Neural cell (in vitro differentiated cells): ENCODE measurements at regions not wholly inside any gene's neighbourhood (a gene's known extent, or its start where the extent isn't known, plus 50 kb on each side); places are given as distances from the start of the nearest gene placed in this dataset.
"Not testable (repeated sequence)": the region's sequence is repeated elsewhere in the genome, so short reads cannot be mapped to it uniquely, and the experiment has no call there.

Source experiments
- H2AFZ ChIP-seq: fragments of 200-600, 300-800 bp; sonication (generic), shearing (Covaris generic); 2 replicates; pipeline ENCODE4 v1.6.0; 2014; ENCODE audit warnings: low read depth, mild to moderate bottlenecking, antibody characterized with exemption, low read length, moderate library complexity
- H3F3A ChIP-seq: fragments of 200-600 bp; shearing (Covaris generic); 2 replicates; pipeline ENCODE4 v1.6.1; 2016; ENCODE audit warnings: mild to moderate bottlenecking, moderate library complexity, mixed read lengths, antibody characterized with exemption, low read length; ENCODE audit not compliant: insufficient read depth, poor library complexity, severe bottlenecking
- H3K27ac ChIP-seq: fragments of 200-600, 300-800 bp; sonication (generic), shearing (Covaris generic); 2 replicates; pipeline ENCODE4 v1.5.1; 2014; ENCODE audit warnings: mild to moderate bottlenecking, low read length, moderate library complexity
- H3K27me3 ChIP-seq: fragments of 300-800, 200-600 bp; sonication (generic), shearing (Covaris generic); 2 replicates; pipeline ENCODE4 v1.6.0; 2014; ENCODE audit warnings: mild to moderate bottlenecking, low read depth, low read length, moderate library complexity; ENCODE audit not compliant: insufficient read depth
- H3K36me3 ChIP-seq: fragments of 300-800, 200-600 bp; sonication (generic), shearing (Covaris generic); 2 replicates; pipeline ENCODE4 v1.5.1; 2014; ENCODE audit warnings: mild to moderate bottlenecking, antibody characterized with exemption, low read length, moderate library complexity; ENCODE audit not compliant: insufficient read depth
- H3K4me2 ChIP-seq: fragments of 300-800, 200-600 bp; sonication (generic), shearing (Covaris generic); 2 replicates; pipeline ENCODE4 v1.6.0; 2014; ENCODE audit warnings: mild to moderate bottlenecking, low read length
- H3K4me3 ChIP-seq: fragments of 300-800, 200-600 bp; sonication (generic), shearing (Covaris generic); 2 replicates; pipeline ENCODE4 v1.5.1; 2014; ENCODE audit warnings: mild to moderate bottlenecking, low read length, moderate library complexity
- H3K79me2 ChIP-seq: fragments of 200-600 bp; shearing (Covaris generic); replicated peaks from 2 replicates; pipeline ENCODE4 v1.6.0; 2014; ENCODE audit warnings: mild to moderate bottlenecking, low read length, moderate library complexity; ENCODE audit not compliant: insufficient read depth
- H3K9ac ChIP-seq: fragments of 300-800, 200-600 bp; sonication (generic), shearing (Covaris generic); 2 replicates; pipeline ENCODE4 v1.6.1; 2016; ENCODE audit warnings: mild to moderate bottlenecking, low read length, mixed read lengths
- H3K9me2 ChIP-seq: fragments of 200-600 bp; shearing (Covaris generic); 2 replicates; pipeline ENCODE4 v1.6.1; 2016; ENCODE audit warnings: mild to moderate bottlenecking, low read length, mixed read lengths; ENCODE audit not compliant: insufficient read depth
- H3K9me3 ChIP-seq: fragments of 200-600, 300-800 bp; sonication (generic), shearing (Covaris generic); 2 replicates; pipeline ENCODE4 v1.6.1; 2016; ENCODE audit warnings: mild to moderate bottlenecking, mixed run types, low read length, moderate library complexity, mixed read lengths
- H4K20me1 ChIP-seq: fragments of 200-600 bp; shearing (Covaris generic); 2 replicates; pipeline ENCODE4 v1.6.1; 2016; ENCODE audit warnings: mild to moderate bottlenecking, mixed run types; ENCODE audit not compliant: insufficient read depth
- CTCF ChIP-seq: fragments of 450-650 bp; IDR thresholded peaks from 2 replicates; pipeline ENCODE4 v1.5.1; 2014; ENCODE audit warnings: antibody characterized with exemption, mild to moderate bottlenecking, moderate library complexity; ENCODE audit not compliant: poor library complexity, severe bottlenecking
- EP300 ChIP-seq: fragments of 450-650 bp; conservative IDR thresholded peaks from 2 replicates; pipeline ENCODE4 v1.6.1; 2014; ENCODE audit warnings: antibody characterized with exemption, mild to moderate bottlenecking, moderate library complexity; ENCODE audit not compliant: poor library complexity, severe bottlenecking
- EZH2 ChIP-seq: fragments of 200-600, 300-800 bp; shearing (Covaris generic), sonication (generic); IDR thresholded peaks from 2 replicates; pipeline ENCODE4 v1.6.1; 2014; ENCODE audit warnings: antibody characterized with exemption, low read length, borderline replicate concordance, mild to moderate bottlenecking; ENCODE audit not compliant: insufficient read depth, poor library complexity, severe bottlenecking
- MXI1 ChIP-seq: fragments of 450-650 bp; conservative IDR thresholded peaks from 2 replicates; pipeline ENCODE4 v1.6.1; 2014; ENCODE audit warnings: antibody characterized with exemption, mild to moderate bottlenecking; ENCODE audit not compliant: poor library complexity, severe bottlenecking
- POLR2AphosphoS5 ChIP-seq: IDR thresholded peaks from 2 replicates; pipeline ENCODE4 v1.6.1; 2012
- RAD21 ChIP-seq: fragments of 450-650 bp; conservative IDR thresholded peaks from 2 replicates; pipeline ENCODE4 v1.6.1; 2014; ENCODE audit warnings: antibody characterized with exemption, mild to moderate bottlenecking, moderate library complexity
- REST ChIP-seq: IDR thresholded peaks from 2 replicates; pipeline ENCODE4 v1.6.1; 2012; ENCODE audit warnings: borderline replicate concordance
- SMC3 ChIP-seq: fragments of 450-650 bp; conservative IDR thresholded peaks from 2 replicates; pipeline ENCODE4 v1.6.1; 2014; ENCODE audit warnings: antibody characterized with exemption, mild to moderate bottlenecking, moderate library complexity; ENCODE audit not compliant: poor library complexity
- TAF1 ChIP-seq: IDR thresholded peaks from 2 replicates; pipeline ENCODE4 v1.6.1; 2012; ENCODE audit warnings: low read depth

- Histone ChIP-seq H3K79me2 (no peaks in the 10 kb centered on the region), H3K27me3 (peaks cover 7% of the 10 kb centered on the region), H3K9ac (no peak overlapping the region), H3F3A (no peaks in the 10 kb centered on the region), H4K20me1 (no peaks in the 10 kb centered on the region), H3K27ac (no peak overlapping the region), H3K9me3 (no peaks in the 10 kb centered on the region), H3K4me3 (peak overlapping the region; percentile 65), H2AFZ (peak overlapping the region; percentile 56), H3K36me3 (no peaks in the 10 kb centered on the region), H3K4me2 (peak overlapping the region; percentile 84), H3K9me2 (no peaks in the 10 kb centered on the region)
- TF ChIP-seq TAF1, result no peak
- TF ChIP-seq EP300, result no peak
- TF ChIP-seq REST, result no peak
- TF ChIP-seq MXI1, result no peak
- peak; percentile 98 for TF ChIP-seq CTCF
- TF ChIP-seq SMC3, result peak; percentile 99
- no peak for TF ChIP-seq POLR2AphosphoS5
- TF ChIP-seq EZH2, result no peak
- peak; percentile 97 for TF ChIP-seq RAD21
Observed at GRCh38 chr13:27362064-27362751, 62.2 kb upstream of the GTF3A start.

GRCh38 chr13:27363637-27364036, 60.8 kb upstream of the GTF3A start:
- H3K9me3 ChIP-seq, H3K36me3 ChIP-seq, H3K9me2 ChIP-seq, H3K4me2 ChIP-seq, H3K4me3 ChIP-seq, H3K27me3 ChIP-seq, H3F3A ChIP-seq, H3K27ac ChIP-seq, H2AFZ ChIP-seq, H3K79me2 ChIP-seq, H3K9ac ChIP-seq, H4K20me1 ChIP-seq: not testable (repeated sequence)

GRCh38 chr13:27367570-27367969, 56.8 kb upstream of the GTF3A start:
- Histone ChIP-seq H3K4me2 (no peak overlapping the region), H2AFZ (no peak overlapping the region), H3K79me2 (no peaks in the 10 kb centered on the region), H3K27ac (no peak overlapping the region), H4K20me1 (no peaks in the 10 kb centered on the region), H3K9me3 (no peaks in the 10 kb centered on the region), H3K9me2 (no peaks in the 10 kb centered on the region), H3K9ac (no peak overlapping the region), H3K4me3 (no peak overlapping the region), H3K36me3 (no peaks in the 10 kb centered on the region), H3F3A (no peaks in the 10 kb centered on the region), H3K27me3 (peaks cover 1% of the 10 kb centered on the region)
- TF ChIP-seq CTCF, result no peak
- no peak for TF ChIP-seq EZH2
- TF ChIP-seq POLR2AphosphoS5, result no peak
- no peak for TF ChIP-seq REST
- TF ChIP-seq MXI1, result no peak
- no peak for TF ChIP-seq RAD21
- TF ChIP-seq SMC3, result no peak
- no peak for TF ChIP-seq TAF1
- no peak for TF ChIP-seq EP300
